SK-N-SH (cell line): ENCODE measurements at regions not wholly inside any gene's neighbourhood (a gene's known extent, or its start where the extent isn't known, plus 50 kb on each side); places are given as distances from the start of the nearest gene placed in this dataset.

Experiments used
- CTCF ChIA-PET: fragments of 300-600, 350-600 bp; formaldehyde crosslinking; extraction: SDS; loops from one replicate; lab custom pipeline; 2021; lab: Yijun Ruan, JAX
- POLR2A ChIA-PET: fragments of 350-600 bp; sonication (Branson Sonifier 250); formaldehyde crosslinking; extraction: SDS; loops from one replicate; lab custom pipeline; 2020; ENCODE audit warnings: antibody characterized with exemption, inconsistent platforms; lab: Yijun Ruan, JAX
- DNase-seq: peaks from one replicate; pipeline ENCODE4 v3.0.0; 2012
- H2AFZ ChIP-seq: fragments of 200-600 bp; sonication (generic); 2 replicates; pipeline ENCODE4 v1.8.1; 2016; ENCODE audit warnings: antibody characterized with exemption, mild to moderate bottlenecking, low read depth
- H3F3A ChIP-seq: fragments of 200-600 bp; sonication (generic); replicated peaks from 2 replicates; pipeline ENCODE3; 2016; ENCODE audit warnings: antibody characterized with exemption, mild to moderate bottlenecking; ENCODE audit not compliant: insufficient read depth
- H3K27ac ChIP-seq, 2 experiments: fragments of 200-500 bp in 1 of 2; fragments of 200-600 bp in 1 of 2; sonication (Bioruptor generic) in 1 of 2; sonication (generic), shearing (Covaris generic) in 1 of 2; 2 replicates each; pipeline versions ENCODE4 v1.5.1 to v1.6.1; 2014 to 2016; ENCODE audit warnings: low read depth in 2 of 2, inconsistent platforms in 1 of 2, low read length in 1 of 2, mild to moderate bottlenecking in 1 of 2, mixed read lengths in 1 of 2
- H3K27me3 ChIP-seq: fragments of 200-600 bp; sonication (generic), shearing (Covaris generic); 2 replicates; pipeline ENCODE4 v1.6.1; 2016; ENCODE audit warnings: mixed run types; ENCODE audit not compliant: insufficient read depth
- H3K36me3 ChIP-seq, 2 experiments: fragments of 200-500 bp in 1 of 2; fragments of 200-600 bp in 1 of 2; sonication (Bioruptor generic) in 1 of 2; sonication (generic) in 1 of 2; replicated peaks in 1 of 2; 2 replicates each; pipeline versions ENCODE3 to v1.5.1; 2014 to 2016; ENCODE audit warnings: low read length in 1 of 2, mild to moderate bottlenecking in 1 of 2; ENCODE audit not compliant: insufficient read depth in 2 of 2, control insufficient read depth in 1 of 2
- H3K4me1 ChIP-seq, 2 experiments: fragments of 200-500 bp in 1 of 2; fragments of 200-600 bp in 1 of 2; sonication (Bioruptor generic) in 1 of 2; sonication (generic), shearing (Covaris generic) in 1 of 2; 2 replicates each; pipeline versions ENCODE4 v1.5.1 to v1.6.1; 2014 to 2016; ENCODE audit warnings: low read depth in 1 of 2, low read length in 1 of 2, mixed run types in 1 of 2; ENCODE audit not compliant: insufficient read depth in 2 of 2, control insufficient read depth in 1 of 2
- H3K4me2 ChIP-seq: fragments of 200-600 bp; sonication (generic), shearing (Covaris generic); 2 replicates; pipeline ENCODE4 v1.6.1; 2017; ENCODE audit warnings: mixed run types
- H3K4me3 ChIP-seq, 2 experiments: fragments of 200-500 bp in 1 of 2; fragments of 200-600 bp in 1 of 2; sonication (Bioruptor generic) in 1 of 2; sonication (generic), shearing (Covaris generic) in 1 of 2; 2 replicates each; pipeline versions ENCODE4 v1.5.1 to v1.8.1; 2014 to 2016; ENCODE audit warnings: low read depth in 2 of 2, inconsistent platforms in 1 of 2, low read length in 1 of 2, mild to moderate bottlenecking in 1 of 2, mixed read lengths in 1 of 2, moderate library complexity in 1 of 2
- H3K79me2 ChIP-seq: fragments of 200-600 bp; sonication (generic); 2 replicates; pipeline ENCODE4 v1.8.1; 2017; ENCODE audit warnings: mild to moderate bottlenecking; ENCODE audit not compliant: insufficient read depth
- H3K9ac ChIP-seq: fragments of 200-600 bp; sonication (generic); 2 replicates; pipeline ENCODE4 v1.6.1; 2017; ENCODE audit warnings: mixed run types
- H3K9me2 ChIP-seq: fragments of 200-600 bp; sonication (generic); 2 replicates; pipeline ENCODE4 v1.6.1; 2017; ENCODE audit warnings: mixed run types
- H3K9me3 ChIP-seq: fragments of 200-600 bp; sonication (generic); 2 replicates; pipeline ENCODE4 v1.6.1; 2017; ENCODE audit warnings: mixed run types, mild to moderate bottlenecking, moderate library complexity
- H4K20me1 ChIP-seq: fragments of 200-600 bp; sonication (generic); 2 replicates; pipeline ENCODE4 v1.6.1; 2017; ENCODE audit warnings: mild to moderate bottlenecking, mixed run types; ENCODE audit not compliant: insufficient read depth
- CHD2 ChIP-seq: fragments of 150-350 bp; IDR thresholded peaks from 2 replicates; pipeline ENCODE4 v1.6.1; 2018; ENCODE audit warnings: low read length; ENCODE audit not compliant: partially characterized antibody
- ELF1 ChIP-seq: IDR thresholded peaks from 2 replicates; pipeline ENCODE4 v1.4.0; 2012
- EP300 ChIP-seq, 2 experiments: IDR thresholded peaks; 2 replicates each; pipeline versions ENCODE4 v1.4.0 to v1.6.1; 2012; ENCODE audit warnings: borderline replicate concordance in 1 of 2, low read depth in 1 of 2, low read length in 1 of 2
- FOSL2 ChIP-seq: IDR thresholded peaks from 2 replicates; pipeline ENCODE4 v1.4.0; 2012; ENCODE audit warnings: low read depth, mild to moderate bottlenecking, moderate library complexity, borderline replicate concordance
- FOXJ3 ChIP-seq: sonication (generic); formaldehyde crosslinking; IDR thresholded peaks from 2 replicates; pipeline ENCODE4 v1.5.1; 2020; ENCODE audit warnings: mild to moderate bottlenecking, missing genetic modification reagents
- FOXM1 ChIP-seq: IDR thresholded peaks from 2 replicates; pipeline ENCODE4 v1.4.0; 2012; ENCODE audit warnings: low read depth, mild to moderate bottlenecking
- GABPA ChIP-seq: IDR thresholded peaks from 2 replicates; pipeline ENCODE4 v1.4.0; 2012; ENCODE audit warnings: low read depth, mild to moderate bottlenecking
- GATA2 ChIP-seq: sonication (generic); formaldehyde crosslinking; IDR thresholded peaks from 2 replicates; pipeline ENCODE4 v1.5.0; 2020; ENCODE audit warnings: mild to moderate bottlenecking, missing genetic modification reagents
- JUND ChIP-seq: IDR thresholded peaks from 2 replicates; pipeline ENCODE4 v1.4.0; 2012
- MEF2A ChIP-seq: IDR thresholded peaks from 2 replicates; pipeline ENCODE4 v1.4.0; 2012; ENCODE audit warnings: low read depth, borderline replicate concordance
- MXI1 ChIP-seq: IDR thresholded peaks from 2 replicates; pipeline ENCODE4 v1.6.1; 2012; ENCODE audit warnings: mild to moderate bottlenecking, low read depth, low read length, improper control_type of control experiment
- POLR2AphosphoS5 ChIP-seq: IDR thresholded peaks from 2 replicates; pipeline ENCODE4 v1.6.1; 2012; ENCODE audit warnings: low read depth, low read length
- RAD21 ChIP-seq: IDR thresholded peaks from 2 replicates; pipeline ENCODE4 v1.6.1; 2012; ENCODE audit warnings: mild to moderate bottlenecking, low read length
- RFX5 ChIP-seq: IDR thresholded peaks from 2 replicates; pipeline ENCODE4 v1.6.1; 2012; ENCODE audit warnings: mild to moderate bottlenecking, improper control_type of control experiment, low read length
- RXRA ChIP-seq: IDR thresholded peaks from 2 replicates; pipeline ENCODE4 v1.4.0; 2012; ENCODE audit warnings: low read depth, mild to moderate bottlenecking, borderline replicate concordance
- SIN3A ChIP-seq: IDR thresholded peaks from 2 replicates; pipeline ENCODE4 v1.6.1; 2012; ENCODE audit warnings: low read depth, mild to moderate bottlenecking, low read length, moderate library complexity, borderline replicate concordance
- SMC3 ChIP-seq: IDR thresholded peaks from 2 replicates; pipeline ENCODE4 v1.6.1; 2012; ENCODE audit warnings: low read depth, low read length, improper control_type of control experiment
- TAF1 ChIP-seq: IDR thresholded peaks from 2 replicates; pipeline ENCODE4 v1.6.1; 2012; ENCODE audit warnings: low read depth, mild to moderate bottlenecking, low read length, moderate library complexity, borderline replicate concordance
- TCF12 ChIP-seq: IDR thresholded peaks from 2 replicates; pipeline ENCODE4 v1.4.0; 2012
- TEAD4 ChIP-seq: IDR thresholded peaks from 2 replicates; pipeline ENCODE4 v1.4.0; 2012; ENCODE audit warnings: mild to moderate bottlenecking, borderline replicate concordance; ENCODE audit not compliant: insufficient read depth
- YY1 ChIP-seq: IDR thresholded peaks from 2 replicates; pipeline ENCODE4 v1.4.0; 2012; ENCODE audit warnings: low read depth, mild to moderate bottlenecking
- WGBS: methylation state at CpG from one replicate; pipeline ENCODE4 v1.1.6; 2017; ENCODE audit warnings: low lambda C conversion rate; 5-methylcytosine and 5-hydroxymethylcytosine counted together
- TF ChIP-seq, protein P1 (sequence below): fragments of 150-350 bp; IDR thresholded peaks from 2 replicates; pipeline ENCODE4 v1.6.1; 2016; ENCODE audit warnings: mild to moderate bottlenecking, low read depth, low read length
- TF ChIP-seq, protein P2 (sequence below): IDR thresholded peaks from 2 replicates; pipeline ENCODE4 v1.4.0; 2012; ENCODE audit warnings: low read depth, borderline replicate concordance
- TF ChIP-seq, protein P3 (sequence below): IDR thresholded peaks from 2 replicates; pipeline ENCODE4; 2012
- TF ChIP-seq, protein P4 (sequence below): IDR thresholded peaks from 2 replicates; pipeline ENCODE4 v1.4.0; 2012; ENCODE audit warnings: low read depth

DNA sequence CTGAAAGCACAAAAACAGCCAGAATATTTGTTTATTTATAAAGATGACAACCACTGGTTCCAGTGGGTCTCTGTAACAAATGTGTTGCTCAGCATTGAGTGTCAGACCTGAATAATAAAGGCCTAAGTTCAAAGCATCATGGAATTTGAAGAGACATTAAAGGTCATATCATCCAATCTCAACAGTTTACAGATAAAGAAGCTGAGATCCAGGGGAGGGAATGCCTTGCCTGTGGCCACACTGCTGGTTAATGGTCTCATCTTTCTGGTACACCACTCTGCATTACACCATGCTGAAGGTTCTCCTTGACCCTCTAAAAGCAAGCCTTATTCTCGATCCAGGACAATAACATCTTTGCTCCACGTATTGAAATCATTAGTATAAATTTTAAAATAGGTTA is 446.5 kb upstream of the ACVR2A start:
- H3K27me3 ChIP-seq, result no peaks in the 10 kb centered on the region; the same call in 1 of the 2 replicates
- WGBS, result 4% methylated on average over 2 of the region's 2 CpGs
- TF ChIP-seq, protein P1, sequence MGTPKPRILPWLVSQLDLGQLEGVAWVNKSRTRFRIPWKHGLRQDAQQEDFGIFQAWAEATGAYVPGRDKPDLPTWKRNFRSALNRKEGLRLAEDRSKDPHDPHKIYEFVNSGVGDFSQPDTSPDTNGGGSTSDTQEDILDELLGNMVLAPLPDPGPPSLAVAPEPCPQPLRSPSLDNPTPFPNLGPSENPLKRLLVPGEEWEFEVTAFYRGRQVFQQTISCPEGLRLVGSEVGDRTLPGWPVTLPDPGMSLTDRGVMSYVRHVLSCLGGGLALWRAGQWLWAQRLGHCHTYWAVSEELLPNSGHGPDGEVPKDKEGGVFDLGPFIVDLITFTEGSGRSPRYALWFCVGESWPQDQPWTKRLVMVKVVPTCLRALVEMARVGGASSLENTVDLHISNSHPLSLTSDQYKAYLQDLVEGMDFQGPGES, result no peak
- TF ChIP-seq, protein P2, sequence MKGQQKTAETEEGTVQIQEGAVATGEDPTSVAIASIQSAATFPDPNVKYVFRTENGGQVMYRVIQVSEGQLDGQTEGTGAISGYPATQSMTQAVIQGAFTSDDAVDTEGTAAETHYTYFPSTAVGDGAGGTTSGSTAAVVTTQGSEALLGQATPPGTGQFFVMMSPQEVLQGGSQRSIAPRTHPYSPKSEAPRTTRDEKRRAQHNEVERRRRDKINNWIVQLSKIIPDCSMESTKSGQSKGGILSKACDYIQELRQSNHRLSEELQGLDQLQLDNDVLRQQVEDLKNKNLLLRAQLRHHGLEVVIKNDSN, result no peak
- no peak for TF ChIP-seq RXRA
- TF ChIP-seq MXI1, result no peak
- TF ChIP-seq FOXM1, result no peak
- TF ChIP-seq SIN3A, result no peak
- TF ChIP-seq TAF1, result no peak
- no peak for TF ChIP-seq ELF1
- no peak for TF ChIP-seq GATA2
- TF ChIP-seq TCF12, result no peak
- TF ChIP-seq MEF2A, result no peak
- no peak for TF ChIP-seq RAD21
- no peak for TF ChIP-seq JUND
- TF ChIP-seq, protein P3, sequence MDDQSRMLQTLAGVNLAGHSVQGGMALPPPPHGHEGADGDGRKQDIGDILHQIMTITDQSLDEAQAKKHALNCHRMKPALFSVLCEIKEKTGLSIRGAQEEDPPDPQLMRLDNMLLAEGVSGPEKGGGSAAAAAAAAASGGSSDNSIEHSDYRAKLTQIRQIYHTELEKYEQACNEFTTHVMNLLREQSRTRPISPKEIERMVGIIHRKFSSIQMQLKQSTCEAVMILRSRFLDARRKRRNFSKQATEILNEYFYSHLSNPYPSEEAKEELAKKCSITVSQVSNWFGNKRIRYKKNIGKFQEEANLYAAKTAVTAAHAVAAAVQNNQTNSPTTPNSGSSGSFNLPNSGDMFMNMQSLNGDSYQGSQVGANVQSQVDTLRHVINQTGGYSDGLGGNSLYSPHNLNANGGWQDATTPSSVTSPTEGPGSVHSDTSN, result no peak
- TF ChIP-seq FOXJ3 (CRISPR knock-in tag), result no peak
- no peak for TF ChIP-seq EP300 (IDR thresholded peaks at IDR 0.05; ENCODE audit: borderline replicate concordance in 1 of 2, low read depth in 1 of 2, low read length in 1 of 2)
- no peak for TF ChIP-seq CHD2

DNA sequence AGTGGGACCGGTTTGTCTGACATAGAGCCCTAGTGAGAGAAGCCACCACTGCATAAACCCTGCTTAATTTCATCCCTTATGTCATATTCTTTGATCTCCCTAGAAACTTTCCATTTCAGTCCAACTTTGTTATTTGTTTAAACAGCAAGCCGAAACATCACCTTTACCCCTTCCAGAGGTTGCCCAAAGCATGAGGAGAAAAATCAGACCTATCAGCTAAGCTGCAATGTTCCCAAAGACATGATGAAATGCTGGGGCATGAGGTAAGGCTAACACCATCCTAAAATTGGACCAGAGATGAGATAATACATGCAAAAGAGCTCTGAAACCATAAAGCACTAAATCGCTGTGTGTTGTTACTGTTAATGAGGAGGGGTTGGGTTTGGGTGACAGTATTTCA is 447.9 kb upstream of the ACVR2A start:
- CTCF ChIA-PET, result no interaction called here

More for the DNA sequence above, 446.5 kb upstream of the ACVR2A start:
- Histone ChIP-seq H3K9ac (no peak overlapping the region), H3K36me3 (no peaks in the 10 kb centered on the region), H3K9me2 (no peaks in the 10 kb centered on the region), H3K9me3 (no peaks in the 10 kb centered on the region), H3K79me2 (no peaks in the 10 kb centered on the region), H3K27ac (no peak overlapping the region), H3K4me2 (no peak overlapping the region), H2AFZ (no peak overlapping the region), H4K20me1 (no peaks in the 10 kb centered on the region), H3K4me1 (no peaks in the 10 kb centered on the region), H3F3A (no peaks in the 10 kb centered on the region), H3K4me3 (no peak overlapping the region)
- DNase-seq, result no peak
- ChIA-PET POLR2A (no interaction called here), CTCF (no interaction called here)

More for the DNA sequence above, 447.9 kb upstream of the ACVR2A start:
- Histone ChIP-seq H3K9me2 (no peaks in the 10 kb centered on the region), H3K9me3 (no peaks in the 10 kb centered on the region), H2AFZ (no peak overlapping the region), H3K4me1 (no peaks in the 10 kb centered on the region), H4K20me1 (no peaks in the 10 kb centered on the region), H3K4me2 (no peak overlapping the region), H3K4me3 (no peak overlapping the region), H3K27ac (no peak overlapping the region), H3K27me3 (no peaks in the 10 kb centered on the region; the same call in 1 of the 2 replicates), H3K36me3 (no peaks in the 10 kb centered on the region), H3F3A (no peaks in the 10 kb centered on the region), H3K9ac (no peak overlapping the region), H3K79me2 (no peaks in the 10 kb centered on the region)
- 15% methylated on average over 3 of the region's 3 CpGs for WGBS
- POLR2A ChIA-PET, result no interaction called here
- no peak for TF ChIP-seq FOSL2
- no peak for TF ChIP-seq GABPA
- TF ChIP-seq TEAD4, result no peak
- no peak for TF ChIP-seq SIN3A
- TF ChIP-seq, protein P4, sequence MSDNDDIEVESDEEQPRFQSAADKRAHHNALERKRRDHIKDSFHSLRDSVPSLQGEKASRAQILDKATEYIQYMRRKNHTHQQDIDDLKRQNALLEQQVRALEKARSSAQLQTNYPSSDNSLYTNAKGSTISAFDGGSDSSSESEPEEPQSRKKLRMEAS, result no peak
- TF ChIP-seq POLR2AphosphoS5, result no peak
- no peak for TF ChIP-seq YY1
- no peak for TF ChIP-seq SMC3
- TF ChIP-seq RFX5, result no peak
- no peak for DNase-seq
